T-cell (primary cell): ENCODE measurements at regions not wholly inside any gene's neighbourhood (a gene's known extent, or its start where the extent isn't known, plus 50 kb on each side); places are given as distances from the start of the nearest gene placed in this dataset.
"Not testable (repeated sequence)": the region's sequence is repeated elsewhere in the genome, so short reads cannot be mapped to it uniquely, and the experiment has no call there.

ENCODE experiments used
- ATAC-seq, 4 experiments: fragments of 200-7000 bp in 3 of 4; fragments of 150-1000 bp in 1 of 4; cut with Tn5 transposase; replicated peaks in 1 of 4; 1 replicate in 3 of 4; 2 replicates in 1 of 4; pipeline ENCODE4 v1.10.0; 2021; ENCODE audit warnings: moderate library complexity in 3 of 4, mild to moderate bottlenecking in 2 of 4, moderate number of reproducible peaks in 1 of 4
- CTCF ChIA-PET, 2 donors: fragments of 300-600 bp; sonication (Branson Sonifier 250); formaldehyde crosslinking; loops; one replicate each; lab custom pipeline; 2022; ENCODE audit warnings: antibody characterized with exemption in 2 of 2; lab: Charles Lee
- POLR2A ChIA-PET, 2 donors: fragments of 300-600 bp; sonication (Branson Sonifier 250); formaldehyde crosslinking; loops; one replicate each; lab custom pipeline; 2022; ENCODE audit warnings: antibody characterized with exemption in 2 of 2; lab: Charles Lee
- DNase-seq, 35 experiments: peaks; one replicate each; pipeline versions ENCODE4 v3.0.0 to v3.0.0-alpha.2; 2013 to 2023
- H3K27ac ChIP-seq: one replicate; pipeline ENCODE4 v1.5.1; 2013; ENCODE audit warnings: low read length
- H3K27me3 ChIP-seq, 2 experiments: replicated peaks in 1 of 2; 1 replicate in 1 of 2; 2 replicates in 1 of 2; pipeline versions ENCODE4 v1.6.1 to v1.7.0; 2013; ENCODE audit warnings: low read length in 1 of 2, mixed read lengths in 1 of 2; ENCODE audit not compliant: control insufficient read depth in 2 of 2, insufficient read depth in 2 of 2; ENCODE audit errors: extremely low read depth in 1 of 2
- H3K36me3 ChIP-seq, 2 donors: 1 replicate in 1 of 2; 2 replicates in 1 of 2; pipeline versions ENCODE4 v1.6.1 to v1.7.0; 2013; ENCODE audit warnings: low read length in 1 of 2; ENCODE audit not compliant: control insufficient read depth in 2 of 2, insufficient read depth in 1 of 2; ENCODE audit errors: extremely low read depth in 1 of 2
- H3K4me1 ChIP-seq, 2 experiments: 1 replicate in 1 of 2; 2 replicates in 1 of 2; pipeline versions ENCODE4 v1.6.1 to v1.7.0; 2013; ENCODE audit warnings: low read length in 2 of 2, mixed read lengths in 1 of 2; ENCODE audit not compliant: insufficient read depth in 2 of 2, control insufficient read depth in 1 of 2; ENCODE audit errors: extremely low read depth in 1 of 2
- H3K4me3 ChIP-seq, 2 donors: 1 replicate in 1 of 2; 2 replicates in 1 of 2; pipeline versions ENCODE4 v1.5.1 to v1.7.0; 2013; ENCODE audit warnings: mild to moderate bottlenecking in 2 of 2, low read length in 1 of 2, moderate library complexity in 1 of 2; ENCODE audit not compliant: control insufficient read depth in 1 of 2; ENCODE audit errors: extremely low read depth in 1 of 2
- H3K9me3 ChIP-seq: 2 replicates; pipeline ENCODE4 v1.7.0; 2013
- H3K27ac Mint-ChIP-seq, 2 donors: one replicate each; pipeline ENCODE4 v1.8.0; 2020 to 2021; ENCODE audit warnings: mild to moderate bottlenecking in 2 of 2, mixed read lengths in 2 of 2
- H3K27me3 Mint-ChIP-seq, 2 donors: one replicate each; pipeline ENCODE4 v1.8.0; 2021 to 2022; ENCODE audit warnings: mixed read lengths in 2 of 2
- H3K36me3 Mint-ChIP-seq: one replicate; pipeline ENCODE4 v1.8.0; 2021; ENCODE audit warnings: mixed read lengths
- H3K4me1 Mint-ChIP-seq, 3 donors: one replicate each; pipeline ENCODE4 v1.8.0; 2020 to 2022; ENCODE audit warnings: mixed read lengths in 3 of 3, mild to moderate bottlenecking in 1 of 3
- H3K4me3 Mint-ChIP-seq, 3 donors: one replicate each; pipeline ENCODE4 v1.8.0; 2020 to 2022; ENCODE audit warnings: mild to moderate bottlenecking in 3 of 3, mixed read lengths in 3 of 3, moderate library complexity in 3 of 3
- H3K9me3 Mint-ChIP-seq, 3 donors: one replicate each; pipeline ENCODE4 v1.8.0; 2020 to 2022; ENCODE audit warnings: mixed read lengths in 3 of 3
- WGBS: methylation state at CpG from one replicate; pipeline ENCODE4 v1.1.5; 2013; ENCODE audit warnings: missing lambda C conversion rate; ENCODE audit not compliant: insufficient coverage; 5-methylcytosine and 5-hydroxymethylcytosine counted together

DNA sequence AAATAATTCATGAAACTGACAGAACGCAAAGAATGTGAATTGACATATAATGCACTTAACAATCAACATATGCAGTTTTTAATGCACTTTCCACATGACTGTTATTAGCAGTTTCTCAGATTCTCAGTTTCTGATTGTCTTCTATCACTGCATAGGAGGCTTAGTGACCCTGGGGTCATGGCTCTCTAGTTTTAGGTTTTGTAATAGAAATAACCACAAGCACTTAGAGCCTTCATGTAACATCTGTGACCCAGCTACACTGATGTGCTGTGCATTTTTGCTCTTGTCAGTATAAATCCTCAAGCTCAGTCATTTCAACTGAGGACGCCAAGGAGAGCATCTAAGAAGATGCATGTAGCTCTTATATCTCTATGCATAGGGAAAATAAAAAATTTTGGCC is 163.1 kb upstream of the IZUMO3 start:
- POLR2A ChIA-PET: no interaction called here
- CTCF ChIA-PET: no interaction called here
- peaks cover 8% of the 10 kb centered on the region for H3K9me3 ChIP-seq
- Mint-ChIP-seq H3K4me1 (no peaks in the 10 kb centered on the region), H3K36me3 (no peaks in the 10 kb centered on the region), H3K9me3 (peaks cover 10 to 15% (median 12%) of the 10 kb centered on the region in 3 donors), H3K27ac (no peak overlapping the region), H3K4me3 (no peak overlapping the region), H3K27me3 (no peaks in the 10 kb centered on the region)
- no CpG with 5 or more reads among the region's 2 CpGs for WGBS
- no peak for DNase-seq
- ATAC-seq: no peak
- H3K27ac ChIP-seq: no peak overlapping the region
- no peak overlapping the region for H3K4me3 ChIP-seq
- H3K36me3 ChIP-seq: no peaks in the 10 kb centered on the region
- H3K27me3 ChIP-seq: no peaks in the 10 kb centered on the region
- H3K4me1 ChIP-seq: no peaks in the 10 kb centered on the region

- ATAC-seq (no peak), DNase-seq (no peak)
- ChIA-PET CTCF (no interaction called here), POLR2A (no interaction called here)
- Mint-ChIP-seq H3K4me3 (no peak overlapping the region), H3K27ac (no peak overlapping the region), H3K4me1 (peaks cover 0 to 4% (median 3%) of the 10 kb centered on the region in 3 donors), H3K27me3 (no peaks in the 10 kb centered on the region), H3K36me3 (no peaks in the 10 kb centered on the region), H3K9me3 (peaks cover 20 to 28% (median 22%) of the 10 kb centered on the region in 3 donors)
- H3K27me3 ChIP-seq: no peaks in the 10 kb centered on the region
- H3K27ac ChIP-seq: no peak overlapping the region
- H3K4me3 ChIP-seq: no peak overlapping the region
- H3K36me3 ChIP-seq: no peaks in the 10 kb centered on the region
- no peaks in the 10 kb centered on the region for H3K9me3 ChIP-seq
- WGBS: no CpG with 5 or more reads among the region's 3 CpGs
- no peaks in the 10 kb centered on the region for H3K4me1 ChIP-seq
Observed at GRCh38 chr9:24698881-24699518, 153.3 kb upstream of the IZUMO3 start.

- CTCF ChIA-PET: no interaction called here
- Mint-ChIP-seq H3K9me3 (peaks cover 11 to 18% (median 14%) of the 10 kb centered on the region in 3 donors), H3K4me1 (no peaks in the 10 kb centered on the region), H3K27ac (no peak overlapping the region), H3K4me3 (no peak overlapping the region), H3K27me3 (no peaks in the 10 kb centered on the region), H3K36me3 (no peaks in the 10 kb centered on the region)
- H3K4me3 ChIP-seq: no peak overlapping the region
- no peaks in the 10 kb centered on the region for H3K4me1 ChIP-seq
- POLR2A ChIA-PET: no interaction called here
- H3K9me3 ChIP-seq: no peaks in the 10 kb centered on the region
- no peak for DNase-seq
- ATAC-seq: no peak
- H3K36me3 ChIP-seq: no peaks in the 10 kb centered on the region
- no peaks in the 10 kb centered on the region for H3K27me3 ChIP-seq
- H3K27ac ChIP-seq: no peak overlapping the region
Observed at GRCh38 chr9:24672336-24672735, 126.6 kb upstream of the IZUMO3 start.

- Mint-ChIP-seq H3K4me1 (no peaks in the 10 kb centered on the region), H3K4me3 (no peak overlapping the region), H3K9me3 (peaks cover 7 to 35% (median 18%) of the 10 kb centered on the region in 3 donors), H3K27ac (no peak overlapping the region), H3K36me3 (no peaks in the 10 kb centered on the region), H3K27me3 (no peaks in the 10 kb centered on the region)
- no CpG with 5 or more reads among the region's 3 CpGs for WGBS
- POLR2A ChIA-PET: no interaction called here
- Histone ChIP-seq H3K4me3 (no peak overlapping the region), H3K4me1 (no peaks in the 10 kb centered on the region), H3K9me3 (peaks cover 2% of the 10 kb centered on the region), H3K36me3 (no peaks in the 10 kb centered on the region), H3K27ac (no peak overlapping the region), H3K27me3 (no peaks in the 10 kb centered on the region)
- DNase-seq: no peak
- CTCF ChIA-PET: no interaction called here
- no peak for ATAC-seq
Observed at GRCh38 chr9:24657387-24657786, 111.7 kb upstream of the IZUMO3 start.

- Mint-ChIP-seq H3K27ac (no peak overlapping the region), H3K27me3 (no peaks in the 10 kb centered on the region), H3K4me1 (no peaks in the 10 kb centered on the region), H3K9me3 (peaks cover 14 to 26% (median 16%) of the 10 kb centered on the region in 3 donors), H3K36me3 (no peaks in the 10 kb centered on the region), H3K4me3 (no peak overlapping the region)
- no peak for DNase-seq
- Histone ChIP-seq H3K27ac (no peak overlapping the region), H3K4me3 (no peak overlapping the region), H3K27me3 (no peaks in the 10 kb centered on the region), H3K36me3 (no peaks in the 10 kb centered on the region), H3K9me3 (peaks cover 3% of the 10 kb centered on the region), H3K4me1 (no peaks in the 10 kb centered on the region)
- ATAC-seq: no peak
- CTCF ChIA-PET: no interaction called here
- POLR2A ChIA-PET: no interaction called here
Observed at GRCh38 chr9:24652181-24652580, 106.5 kb upstream of the IZUMO3 start.

DNA sequence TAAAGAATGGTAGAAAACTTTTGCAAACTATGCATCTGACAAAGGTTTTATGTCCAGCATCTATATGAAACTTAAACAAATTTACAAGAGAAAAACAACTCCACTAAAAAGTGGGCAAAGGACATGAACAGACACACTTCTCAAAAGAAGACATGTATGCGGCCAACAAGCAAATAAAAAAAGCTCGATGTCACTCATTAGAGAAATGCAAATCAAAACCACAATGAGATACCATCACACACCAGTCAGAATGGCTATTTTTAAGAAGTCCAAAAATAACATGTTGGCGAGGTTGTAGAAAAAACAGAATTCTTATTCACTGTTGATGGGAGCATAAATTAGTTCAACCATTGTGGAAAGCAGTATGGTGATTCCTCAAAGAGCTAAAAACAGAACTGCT is 83.1 kb upstream of the IZUMO3 start:
- POLR2A ChIA-PET, DNase-seq, H3K27me3 Mint-ChIP-seq, H3K27ac ChIP-seq, H3K27ac Mint-ChIP-seq, H3K27me3 ChIP-seq, H3K36me3 ChIP-seq, H3K4me3 Mint-ChIP-seq, H3K9me3 ChIP-seq, ATAC-seq, H3K4me3 ChIP-seq, H3K36me3 Mint-ChIP-seq, H3K4me1 Mint-ChIP-seq, H3K4me1 ChIP-seq, CTCF ChIA-PET: not testable (repeated sequence)
- peaks cover 27 to 40% (median 38%) of the 10 kb centered on the region in 3 donors for H3K9me3 Mint-ChIP-seq
- no CpG with 5 or more reads among the region's 3 CpGs for WGBS

DNA sequence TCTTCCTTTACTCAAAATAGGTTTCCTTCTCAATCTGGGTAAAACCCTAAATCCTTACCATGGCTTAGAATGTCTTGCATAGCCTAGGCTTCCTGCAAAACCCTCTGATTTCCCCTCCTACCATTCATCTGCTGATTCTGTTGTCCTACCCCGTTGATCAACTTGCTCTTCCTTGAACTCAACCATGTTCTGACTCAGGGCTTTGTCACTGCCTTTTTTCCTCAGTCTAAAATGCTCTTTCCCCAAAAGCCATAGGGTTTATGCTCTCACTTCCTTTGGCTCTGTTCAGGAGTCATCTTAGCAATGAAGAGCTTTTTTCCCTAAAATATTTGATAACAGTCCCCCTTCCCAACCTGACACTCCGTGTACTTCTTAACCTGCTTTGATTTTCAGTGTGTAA is 79.4 kb upstream of the IZUMO3 start:
- H3K9me3 Mint-ChIP-seq: peaks cover 27 to 34% (median 29%) of the 10 kb centered on the region in 3 donors
- Histone ChIP-seq H3K27me3 (no peaks in the 10 kb centered on the region), H3K36me3 (no peaks in the 10 kb centered on the region), H3K27ac (no peak overlapping the region), H3K4me1 (no peaks in the 10 kb centered on the region), H3K9me3 (peaks cover 10% of the 10 kb centered on the region), H3K4me3 (no peak overlapping the region)
- no peak overlapping the region for H3K27ac Mint-ChIP-seq
- no peak for ATAC-seq
- ChIA-PET CTCF (no interaction called here), POLR2A (no interaction called here)
- WGBS: 45% methylated on average over 1 of the region's 2 CpGs
- no peak overlapping the region for H3K4me3 Mint-ChIP-seq
- no peaks in the 10 kb centered on the region for H3K36me3 Mint-ChIP-seq
- H3K4me1 Mint-ChIP-seq: no peaks in the 10 kb centered on the region
- H3K27me3 Mint-ChIP-seq: no peaks in the 10 kb centered on the region
- no peak for DNase-seq
